SK-MEL-5 (cell line): ENCODE measurements at regions not wholly inside any gene's neighbourhood (a gene's known extent, or its start where the extent isn't known, plus 50 kb on each side); places are given as distances from the start of the nearest gene placed in this dataset.

Source experiments
- DNase-seq: peaks from one replicate; pipeline ENCODE4 v3.0.0-alpha.2; 2016; ENCODE audit warnings: low read depth, low spot score
- in situ Hi-C: cut with HindIII; loops from 2 replicates; pipeline ENCODE4 v1.10.0; 2016; ENCODE audit warnings: low sequenced_read_pairs, high pct_unique_total_duplicates, low pct_unique_long_range_greater_than_20kb

DNA sequence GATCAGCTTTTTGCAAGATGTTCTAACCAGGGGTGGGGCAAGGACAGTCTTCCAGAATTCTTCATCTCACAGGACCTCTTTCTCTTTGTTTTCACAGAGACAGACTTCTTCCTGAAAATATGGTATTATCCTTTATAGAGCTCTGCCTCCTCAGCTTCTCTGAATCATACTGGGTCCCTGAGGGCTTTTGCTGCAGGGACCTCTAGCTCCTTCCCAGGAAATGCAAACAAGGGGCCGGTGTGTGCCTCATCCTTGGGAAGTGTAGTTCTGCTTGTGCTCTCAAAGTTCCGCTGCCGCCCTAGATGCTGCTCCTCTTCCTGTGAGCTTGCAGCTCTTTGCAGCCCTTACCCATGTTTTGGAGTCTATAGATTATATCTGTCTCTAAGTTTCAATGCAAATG lies 99.5 kb upstream of the NPAS2 start:
- in situ Hi-C loops, result no loop called here

DNA sequence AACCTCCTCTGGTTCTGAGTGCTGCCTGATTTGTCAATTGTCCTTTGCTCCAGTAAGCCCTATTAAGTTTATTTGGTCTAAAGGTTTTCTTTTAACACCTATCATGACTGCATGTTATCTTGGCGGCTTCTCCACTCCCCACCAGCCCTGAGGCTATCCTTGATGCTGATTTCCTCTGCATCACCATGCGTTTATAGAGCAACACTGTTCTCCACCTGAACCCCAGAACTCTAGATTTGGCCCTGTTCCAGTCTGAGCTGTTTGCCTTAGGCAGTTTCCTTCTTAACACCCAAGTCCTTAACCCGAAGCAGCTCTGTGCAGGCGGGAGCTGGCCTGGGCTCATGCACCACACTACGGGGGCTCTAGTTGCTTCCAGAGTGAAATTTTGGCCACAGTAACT lies 98.2 kb upstream of the NPAS2 start:
- DNase-seq, result no peak
- in situ Hi-C loops, result no loop called here

More for the DNA sequence above, 99.5 kb upstream of the NPAS2 start:
- DNase-seq, result no peak

DNA sequence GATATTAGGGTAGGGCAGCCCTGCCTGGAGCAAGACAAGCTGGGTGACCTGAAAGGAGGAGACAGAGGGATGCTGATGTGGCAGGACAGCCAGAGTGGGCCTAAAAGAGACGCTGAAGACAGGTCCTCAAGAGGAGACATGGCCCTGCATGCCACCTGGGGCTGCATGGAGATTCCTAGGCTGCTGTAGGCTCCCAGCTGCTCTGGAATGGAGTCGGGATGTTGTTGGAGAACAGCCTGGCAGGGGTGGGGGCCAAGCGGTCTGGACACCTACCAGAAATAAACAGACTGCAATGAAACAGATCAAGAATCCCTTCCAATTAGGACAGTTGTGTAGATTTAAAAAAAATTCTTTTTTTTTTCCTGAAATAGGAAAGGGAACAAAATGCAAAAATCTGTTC lies 97.8 kb upstream of the NPAS2 start:
- in situ Hi-C loops, result no loop called here
- DNase-seq, result no peak

DNA sequence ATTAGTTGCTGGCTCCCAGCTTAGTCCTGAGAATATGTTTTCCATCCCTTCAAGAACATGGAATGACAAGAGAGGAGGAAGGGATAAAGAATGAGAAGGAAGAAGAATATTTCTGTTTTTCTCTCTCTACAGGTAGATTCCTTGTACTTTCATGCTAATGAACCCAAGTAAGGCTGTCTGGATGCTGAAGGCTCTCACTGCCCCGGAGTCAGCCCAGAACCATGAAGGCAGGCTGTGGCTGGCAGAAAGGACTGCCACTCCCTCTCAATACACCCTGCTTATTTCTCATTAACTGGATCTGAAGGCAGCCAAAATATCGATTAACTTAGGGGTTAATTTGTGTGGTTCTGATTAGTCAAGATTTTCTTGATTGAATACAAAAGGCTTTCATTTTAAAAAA lies 93.1 kb upstream of the NPAS2 start:
- in situ Hi-C loops, result no loop called here
- DNase-seq, result no peak

DNA sequence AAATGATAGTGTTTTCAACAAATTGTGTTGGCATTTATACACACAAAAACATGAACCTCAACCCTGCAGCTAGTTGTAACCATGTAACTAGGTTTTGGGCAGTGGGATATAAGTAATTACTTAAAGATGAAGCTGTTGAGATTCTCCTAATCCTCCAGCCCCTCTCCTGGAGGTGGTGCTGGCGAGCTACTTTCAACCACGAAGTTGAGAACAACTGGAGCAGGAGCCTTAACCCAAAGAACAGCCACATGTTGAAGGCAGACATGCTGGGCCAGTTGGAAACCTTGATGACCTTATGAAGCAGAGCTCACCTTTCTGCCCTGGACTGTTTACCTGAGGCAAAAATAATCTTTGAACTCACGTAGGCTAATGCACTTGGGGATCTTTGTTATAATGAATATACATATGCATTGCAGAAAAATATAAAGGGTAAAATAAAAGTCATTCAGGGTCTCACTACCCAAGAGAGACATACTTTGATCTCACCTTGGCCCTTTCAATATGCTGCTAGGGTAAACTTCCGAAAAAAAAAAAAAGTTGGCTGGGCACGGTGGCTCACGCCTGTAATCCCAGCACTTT lies 89.6 kb upstream of the NPAS2 start:
- in situ Hi-C loops, result no loop called here
- DNase-seq, result peak; percentile 90

DNA sequence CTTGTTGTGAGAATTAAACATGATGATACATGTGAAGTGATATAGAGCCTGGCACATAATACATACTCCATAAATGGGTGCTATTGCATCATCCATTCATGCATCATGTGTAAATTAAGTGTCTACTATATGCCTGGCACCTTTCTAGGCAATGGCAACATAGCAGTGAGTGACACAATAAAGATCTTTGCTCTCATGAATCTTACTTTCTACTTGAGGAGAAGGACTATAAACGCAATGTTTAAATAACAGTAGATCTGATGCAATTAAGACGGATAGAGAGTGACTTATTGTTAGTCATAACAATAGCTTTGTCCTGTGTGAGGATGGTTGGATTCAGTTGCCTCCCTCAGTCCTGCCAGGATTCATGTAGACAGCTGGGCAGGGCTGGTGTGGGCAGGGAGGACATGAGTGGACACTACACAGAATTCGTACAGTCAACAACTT lies 88.4 kb upstream of the NPAS2 start:
- no peak for DNase-seq

DNA sequence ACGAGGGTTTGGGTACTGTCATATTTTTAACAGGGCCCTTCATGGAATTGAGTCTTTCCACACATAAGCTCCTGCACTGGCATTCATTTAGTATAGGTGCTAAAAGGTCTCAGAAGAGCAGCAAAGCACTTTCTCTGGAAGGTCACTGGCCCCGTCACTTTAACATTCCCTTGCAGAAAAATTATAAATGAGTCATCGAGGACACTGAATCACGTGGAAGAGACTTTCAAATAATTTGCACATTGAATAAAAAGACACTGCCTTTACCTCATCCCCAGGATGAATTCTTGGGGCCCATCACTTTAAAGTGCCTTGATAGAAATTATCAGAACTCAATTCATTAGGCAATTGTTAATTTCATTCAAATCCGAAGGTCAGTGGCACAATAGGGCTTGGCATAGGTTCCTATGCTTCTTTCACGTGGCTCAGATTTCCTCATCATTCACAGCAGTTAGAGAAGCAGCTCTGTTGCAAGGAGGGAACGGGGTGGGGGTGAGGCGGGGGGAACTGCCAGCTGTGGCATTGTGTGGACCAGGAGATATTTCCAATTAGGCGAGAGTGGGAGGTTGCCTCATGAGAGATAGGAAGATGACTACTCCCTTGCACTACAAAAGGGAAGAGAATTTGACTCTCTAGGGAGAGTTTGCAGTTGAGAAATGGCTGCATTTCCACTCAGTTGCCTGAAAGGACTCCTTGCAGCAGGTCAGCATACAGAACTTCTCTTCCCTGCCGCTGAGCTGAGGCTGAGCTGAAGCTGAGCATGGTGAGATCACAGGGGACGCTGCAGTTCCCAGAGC lies 86.3 kb upstream of the NPAS2 start:
- in situ Hi-C loops, result no loop called here
- DNase-seq, result peak; percentile 90

More for the DNA sequence above, 88.4 kb upstream of the NPAS2 start:
- in situ Hi-C loops, result no loop called here

DNA sequence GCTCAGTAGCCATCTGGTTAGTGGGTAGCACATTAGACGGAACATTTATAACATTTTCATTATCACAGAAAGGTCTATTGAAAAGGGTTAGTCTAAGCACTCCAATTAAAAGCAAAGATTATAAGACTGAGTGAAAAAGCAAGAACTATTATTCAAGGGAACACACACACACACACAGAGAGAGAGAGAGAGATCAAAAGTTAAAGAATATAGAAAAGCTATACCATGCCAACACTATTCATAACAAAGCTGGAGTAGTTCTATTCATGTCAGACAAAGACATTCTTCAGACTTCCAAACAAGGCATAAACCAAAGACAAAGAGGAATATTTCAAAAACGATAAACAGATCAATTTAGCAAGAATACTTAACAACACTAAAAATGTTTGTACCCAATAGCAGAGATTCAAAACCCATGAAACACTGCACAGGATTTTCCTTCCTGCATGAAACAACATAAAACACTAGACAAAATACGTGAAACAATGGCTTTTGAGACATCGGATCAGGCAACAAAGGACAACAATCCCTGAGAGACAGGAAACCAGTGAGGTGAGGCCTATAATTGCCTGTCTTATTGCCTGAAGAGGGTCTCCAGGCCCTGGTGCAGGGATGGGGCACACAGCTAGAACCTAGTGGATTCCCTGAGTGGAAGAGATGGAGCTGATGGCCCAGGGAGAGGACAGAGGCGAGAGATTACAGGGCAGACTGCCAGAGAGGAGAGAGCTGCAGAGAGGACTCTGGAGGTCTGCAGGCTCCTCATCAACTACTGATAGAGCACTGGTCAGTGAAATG lies 83.6 kb upstream of the NPAS2 start:
- in situ Hi-C loops, result no loop called here
- no peak for DNase-seq

DNA sequence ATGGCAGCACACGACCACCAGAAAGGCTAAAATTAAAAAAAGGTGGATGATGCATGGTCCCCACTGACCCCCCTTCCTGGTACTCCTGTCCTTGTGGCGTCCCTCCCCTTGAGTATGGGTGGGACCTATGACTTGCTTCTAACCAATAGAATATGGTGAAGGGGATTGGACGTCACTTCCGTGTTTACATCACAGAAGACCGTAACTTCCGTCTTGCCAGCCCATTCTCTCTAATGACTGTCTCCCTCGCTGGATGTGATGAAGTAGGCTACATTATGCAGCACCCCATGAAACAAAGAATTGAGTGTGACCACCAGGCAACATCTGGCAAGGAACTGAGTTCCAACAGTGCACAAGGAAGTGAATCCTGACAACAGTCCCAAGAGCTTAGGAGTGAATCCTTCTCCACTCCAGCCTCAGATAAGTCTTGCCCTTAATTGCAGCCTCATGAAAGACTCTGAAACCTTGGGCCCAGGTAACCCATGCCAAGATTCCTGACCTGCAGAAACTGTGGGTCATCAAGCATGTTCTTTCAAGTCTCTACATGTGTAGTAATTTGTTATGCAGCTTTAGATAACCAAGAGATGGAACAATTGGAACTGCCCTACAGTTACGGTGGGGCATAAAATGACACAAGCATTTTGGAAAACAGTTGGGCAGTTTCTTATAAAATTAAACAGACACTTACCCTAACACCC lies 80.1 kb upstream of the NPAS2 start:
- no peak for DNase-seq
- in situ Hi-C loops, result no loop called here

DNA sequence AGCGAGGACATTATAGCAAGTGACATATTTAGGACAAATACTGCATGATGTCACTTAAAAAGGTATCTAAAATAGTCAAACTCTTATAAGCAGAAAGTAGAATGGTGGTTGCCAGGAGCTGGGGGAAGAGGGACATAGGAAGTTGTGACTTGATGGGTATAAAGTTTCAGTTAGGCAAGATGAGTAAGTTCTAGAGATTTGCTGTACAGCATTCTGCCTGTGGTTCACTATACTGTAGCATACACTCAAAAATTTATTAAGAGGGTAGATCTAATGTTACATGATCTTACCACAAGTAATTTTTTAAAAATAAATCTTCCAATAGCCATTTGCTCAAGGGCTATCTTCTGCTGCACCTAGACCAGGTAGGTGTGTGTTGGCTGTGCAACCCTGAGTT lies 78.1 kb upstream of the NPAS2 start:
- no peak for DNase-seq
- in situ Hi-C loops, result no loop called here

DNA sequence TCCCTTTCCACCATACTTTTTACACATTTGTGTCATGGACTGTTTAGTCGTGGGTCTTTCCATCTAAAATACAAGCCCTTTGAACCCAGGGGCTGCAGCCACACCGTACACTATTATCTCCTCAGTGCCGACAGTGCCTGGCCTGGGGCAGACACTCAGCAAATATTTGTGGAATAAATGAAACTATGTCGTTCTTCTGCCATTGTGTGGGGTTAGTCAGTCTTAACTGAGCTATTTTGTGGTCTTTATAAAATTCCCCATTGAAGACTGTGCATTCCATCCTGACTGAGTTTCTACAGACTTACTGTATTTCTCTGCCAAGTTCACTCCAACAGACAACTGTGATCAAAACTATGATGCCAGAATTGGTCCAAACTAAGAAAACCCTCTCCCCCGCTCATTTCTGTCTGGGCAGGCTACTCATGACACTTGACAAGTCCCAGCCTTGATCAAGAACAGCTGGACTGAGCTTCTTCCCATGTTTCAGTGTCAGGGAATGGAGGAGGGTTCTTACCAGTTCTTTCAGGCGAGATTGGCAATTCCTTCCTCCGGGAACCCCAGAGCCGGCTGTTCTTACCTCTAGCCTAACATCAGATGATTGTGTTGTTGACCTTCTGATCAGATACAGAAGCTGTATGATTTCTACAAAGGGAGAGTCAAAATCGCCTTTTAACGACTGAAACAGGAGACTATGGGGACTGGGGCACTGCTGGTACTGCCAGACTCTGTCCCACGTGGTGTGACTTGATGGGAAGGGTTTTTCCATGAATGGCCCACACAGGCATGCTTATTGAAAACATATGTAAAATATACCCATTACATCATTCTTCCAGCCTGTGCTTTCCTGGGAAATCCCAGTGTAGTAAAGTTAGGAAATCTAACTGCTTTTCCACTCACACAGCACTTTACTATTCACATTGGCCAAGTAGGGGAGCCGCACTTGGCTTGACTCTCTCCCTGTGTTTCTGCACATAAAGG lies 77.4 kb upstream of the NPAS2 start:
- in situ Hi-C loops, result no loop called here
- DNase-seq, result peak; percentile 44

DNA sequence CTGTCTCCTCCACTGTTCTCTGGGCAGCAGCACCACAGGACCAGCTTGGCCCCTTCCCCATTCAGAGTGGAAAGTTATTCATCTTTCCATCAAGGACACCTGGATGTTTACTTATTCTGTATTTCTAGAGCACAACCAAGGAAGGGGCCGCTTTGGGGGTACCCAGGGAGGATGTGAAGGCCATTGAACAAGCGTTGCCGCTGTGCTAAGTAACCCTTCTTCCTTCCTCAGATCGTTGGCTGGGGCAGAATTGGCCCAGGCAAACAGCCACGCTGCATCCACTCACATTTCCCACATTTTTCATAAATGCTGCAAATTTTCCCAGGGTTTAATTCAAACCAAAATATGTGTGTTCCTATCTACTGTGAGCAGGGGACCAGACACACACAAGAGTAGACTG lies 76.2 kb upstream of the NPAS2 start:
- in situ Hi-C loops, result no loop called here
- DNase-seq, result no peak

DNA sequence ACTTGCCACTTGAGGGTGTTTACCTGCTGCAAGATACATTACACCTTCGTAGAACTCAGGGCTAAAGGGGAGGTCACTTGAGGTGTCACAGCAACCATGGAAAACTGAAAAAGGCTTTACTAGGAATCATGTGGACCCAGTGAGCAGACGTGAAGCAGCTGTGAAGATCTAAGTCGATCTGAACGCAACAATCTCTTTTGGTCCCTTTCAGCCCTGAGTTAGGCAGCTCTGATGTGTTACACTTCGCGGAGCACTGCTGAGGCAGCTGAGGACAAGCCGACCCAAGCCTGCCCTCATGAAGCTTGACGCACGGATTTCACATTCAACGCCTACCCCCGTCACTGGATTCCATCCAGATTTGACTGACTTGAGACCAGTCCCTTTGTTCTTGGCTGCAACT lies 75.8 kb upstream of the NPAS2 start:
- in situ Hi-C loops, result no loop called here
- DNase-seq, result no peak

DNA sequence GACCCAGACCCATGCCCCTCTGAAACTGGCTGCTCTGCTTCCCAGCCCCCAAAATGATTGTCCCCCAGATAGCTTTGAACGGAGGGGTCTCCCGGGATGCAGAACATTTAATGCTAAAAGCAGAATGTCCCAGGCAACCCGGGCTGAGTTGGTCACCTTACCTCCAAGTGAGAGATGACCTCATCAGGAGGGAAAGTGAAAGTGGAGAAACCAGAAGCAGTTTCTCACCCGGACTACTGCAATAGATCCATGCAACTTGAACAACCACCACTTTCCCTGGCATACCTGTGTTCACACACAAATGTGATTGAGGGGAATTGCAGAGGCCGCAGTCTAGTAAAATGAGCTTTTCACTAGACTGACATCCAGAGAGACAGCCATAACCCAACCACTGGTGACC lies 75.3 kb upstream of the NPAS2 start:
- no peak for DNase-seq
- in situ Hi-C loops, result no loop called here

DNA sequence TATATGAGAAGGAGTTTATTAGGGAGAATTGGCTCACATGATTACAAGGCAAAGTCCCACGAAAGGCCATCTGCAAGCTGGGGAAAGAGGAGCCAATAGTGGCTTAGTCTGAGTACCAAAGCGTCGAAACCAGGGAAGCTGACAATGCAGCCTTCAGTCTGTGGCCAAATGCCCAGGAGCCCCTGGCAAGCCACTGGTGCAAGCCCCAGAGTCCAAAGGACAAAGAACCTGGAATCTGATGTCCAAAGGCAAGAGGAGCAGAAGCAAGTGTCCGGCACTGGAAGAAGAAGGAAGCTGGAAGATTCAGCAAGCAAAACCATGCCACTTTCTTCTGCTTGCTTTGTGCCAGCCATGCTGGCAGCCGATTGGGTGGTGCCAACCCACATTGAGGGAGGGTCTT lies 74.3 kb upstream of the NPAS2 start:
- DNase-seq, result no peak
- in situ Hi-C loops, result no loop called here

DNA sequence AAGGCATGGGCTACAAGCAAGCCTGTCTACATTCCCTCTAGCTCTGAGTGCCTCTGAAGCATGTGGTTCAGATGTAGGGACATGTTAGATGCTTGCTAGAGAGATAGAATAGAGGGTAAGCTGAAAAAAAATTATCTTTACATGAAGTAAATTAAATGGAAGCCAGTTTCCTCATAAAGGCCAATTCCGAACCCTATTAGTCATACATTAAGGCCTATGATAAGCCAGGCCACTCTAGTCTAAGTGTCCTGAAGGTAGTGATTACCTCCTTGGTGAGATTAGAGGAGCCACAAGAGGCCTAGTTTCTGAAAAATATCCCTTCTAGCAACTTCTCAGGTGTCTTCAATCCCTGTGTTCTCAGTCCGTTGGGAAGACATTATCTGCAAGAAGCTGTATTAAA lies 72.4 kb upstream of the NPAS2 start:
- in situ Hi-C loops, result no loop called here
- DNase-seq, result no peak

DNA sequence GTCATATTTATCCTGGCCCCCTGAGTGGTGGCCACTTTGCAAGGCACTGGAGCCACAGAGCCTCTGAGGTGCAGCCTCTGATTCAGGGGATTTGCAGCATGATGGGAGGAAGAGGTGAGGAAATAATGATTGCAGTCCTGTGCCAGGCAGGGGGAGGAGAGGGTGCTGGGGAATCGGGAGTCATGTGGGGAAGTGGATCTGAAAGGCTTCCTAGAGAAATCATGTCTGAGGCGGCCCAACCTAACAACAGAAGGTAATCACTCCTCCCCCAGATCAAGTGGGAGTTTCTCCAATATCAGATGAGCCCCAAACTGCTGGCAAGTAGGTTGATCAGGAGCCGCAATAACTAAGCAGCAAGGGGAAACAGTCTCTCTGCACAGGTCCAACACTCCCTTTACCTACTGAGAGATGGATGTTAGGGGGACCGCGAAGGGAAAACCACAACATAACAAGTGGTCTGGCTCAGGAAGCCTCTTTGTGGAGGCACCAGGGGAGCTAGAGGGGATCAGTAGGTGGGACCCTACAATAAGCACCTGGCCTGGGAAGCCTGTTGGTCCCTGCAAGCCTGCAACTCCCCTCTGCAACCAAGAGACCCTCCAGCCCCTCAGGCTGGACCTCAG lies 71.8 kb upstream of the NPAS2 start:
- in situ Hi-C loops, result no loop called here
- DNase-seq, result no peak
